Tibial nerve (tissue), 4 donors: ENCODE measurements at regions not wholly inside any gene's neighbourhood (a gene's known extent, or its start where the extent isn't known, plus 50 kb on each side); places are given as distances from the start of the nearest gene placed in this dataset.

Experiments
- DNase-seq, 2 donors: peaks; one replicate each; pipeline ENCODE4 v3.0.0-alpha.2; 2019; ENCODE audit warnings: low spot score in 2 of 2
- H3K27ac ChIP-seq, 4 donors: fragments of 200-600 bp; sonication (generic) in 3 of 4; one replicate each; pipeline ENCODE4 v1.5.1; 2017 to 2019; ENCODE audit warnings: mild to moderate bottlenecking in 1 of 4
- H3K27me3 ChIP-seq, 2 donors: fragments of 200-600 bp; sonication (generic) in 1 of 2; one replicate each; pipeline versions ENCODE4 v1.5.1 to v1.6.0; 2017 to 2019
- H3K36me3 ChIP-seq, 3 donors: fragments of 200-600 bp; sonication (generic); one replicate each; pipeline ENCODE4 v1.5.1; 2018 to 2019
- H3K4me1 ChIP-seq, 4 donors: fragments of 200-600 bp; sonication (generic) in 3 of 4; one replicate each; pipeline ENCODE4 v1.5.1; 2017 to 2019
- H3K4me3 ChIP-seq, 4 donors: fragments of 200-600 bp; sonication (generic) in 3 of 4; one replicate each; pipeline ENCODE4 v1.5.1; 2017 to 2019; ENCODE audit warnings: mild to moderate bottlenecking in 1 of 4, moderate library complexity in 1 of 4
- H3K9me3 ChIP-seq, 4 donors: fragments of 200-600 bp; sonication (generic) in 3 of 4; one replicate each; pipeline ENCODE4 v1.5.1; 2017 to 2019
- CTCF ChIP-seq, 5 experiments: fragments of 200-600 bp in 3 of 5; fragments of 450-650 bp in 2 of 5; sonication (generic) in 3 of 5; IDR thresholded peaks; one replicate each; pipeline ENCODE4 v1.5.1; 2016 to 2019; ENCODE audit warnings: antibody characterized with exemption in 5 of 5, mild to moderate bottlenecking in 3 of 5, moderate library complexity in 2 of 5
- EP300 ChIP-seq, 2 donors: sonication (generic); formaldehyde crosslinking; IDR thresholded peaks; one replicate each; pipeline ENCODE4 v1.6.1; 2017; ENCODE audit warnings: antibody characterized with exemption in 2 of 2, mild to moderate bottlenecking in 1 of 2
- POLR2A ChIP-seq, 2 donors: fragments of 450-650 bp; IDR thresholded peaks; one replicate each; pipeline ENCODE4 v1.6.1; 2017; ENCODE audit warnings: antibody characterized with exemption in 2 of 2, mild to moderate bottlenecking in 2 of 2, moderate library complexity in 2 of 2
- WGBS, 2 donors: methylation state at CpG; one replicate each; pipeline ENCODE4 v1.1.5; 2018; 5-methylcytosine and 5-hydroxymethylcytosine counted together

- TF ChIP-seq POLR2A (IDR thresholded peaks at IDR 0.05) (no peak), CTCF (IDR thresholded peaks at IDR 0.05) (no peak), EP300 (IDR thresholded peaks at IDR 0.05) (no peak)
- DNase-seq: no peak
- peaks cover 0 to 56% (median 7%) of the 10 kb centered on the region in 4 donors for H3K4me1 ChIP-seq
- 75 to 81% methylated on average over 5 of the region's 5 CpGs for WGBS, 2 donors
- H3K9me3 ChIP-seq: no peaks in the 10 kb centered on the region
- no peaks in the 10 kb centered on the region for H3K36me3 ChIP-seq
- no peak overlapping the region for H3K4me3 ChIP-seq
- no peaks in the 10 kb centered on the region for H3K27me3 ChIP-seq
- H3K27ac ChIP-seq: peak overlapping the region in 1 of 4 donors; percentile 37
Measured at GRCh38 chr3:159796226-159796625, 192.4 kb upstream of the IL12A start.

GRCh38 chr3:159796744-159797143 lies 191.9 kb upstream of the IL12A start:
- no peak overlapping the region for H3K4me3 ChIP-seq
- no peaks in the 10 kb centered on the region for H3K27me3 ChIP-seq
- DNase-seq: no peak
- 31 to 39% methylated on average over 1 of the region's 1 CpG for WGBS, 2 donors
- peaks cover 0 to 56% (median 7%) of the 10 kb centered on the region in 4 donors for H3K4me1 ChIP-seq
- H3K27ac ChIP-seq: peak overlapping the region in 2 of 4 donors; percentile 5 to 37
- no peaks in the 10 kb centered on the region for H3K36me3 ChIP-seq
- no peaks in the 10 kb centered on the region for H3K9me3 ChIP-seq
- no peak for TF ChIP-seq CTCF (IDR thresholded peaks at IDR 0.05)
- no peak for TF ChIP-seq POLR2A (IDR thresholded peaks at IDR 0.05)
- TF ChIP-seq EP300 (IDR thresholded peaks at IDR 0.05): no peak

GRCh38 chr3:159797771-159798170 lies 190.9 kb upstream of the IL12A start:
- no peak for DNase-seq
- Histone ChIP-seq H3K27me3 (no peaks in the 10 kb centered on the region), H3K4me1 (peaks cover 0 to 60% (median 9%) of the 10 kb centered on the region in 4 donors), H3K27ac (peak overlapping the region in 2 of 4 donors; percentile 5 to 37), H3K9me3 (no peaks in the 10 kb centered on the region), H3K36me3 (no peaks in the 10 kb centered on the region), H3K4me3 (no peak overlapping the region)
- TF ChIP-seq CTCF (IDR thresholded peaks at IDR 0.05): no peak
- TF ChIP-seq POLR2A (IDR thresholded peaks at IDR 0.05): no peak
- no peak for TF ChIP-seq EP300 (IDR thresholded peaks at IDR 0.05)

GRCh38 chr3:159798951-159799350 lies 189.7 kb upstream of the IL12A start:
- TF ChIP-seq POLR2A (IDR thresholded peaks at IDR 0.05) (no peak), EP300 (IDR thresholded peaks at IDR 0.05) (no peak), CTCF (IDR thresholded peaks at IDR 0.05) (no peak)

GRCh38 chr3:159800434-159801155 lies 188.0 kb upstream of the IL12A start:
- Histone ChIP-seq H3K27ac (no peak overlapping the region), H3K9me3 (no peaks in the 10 kb centered on the region), H3K4me1 (peaks cover 0 to 58% (median 12%) of the 10 kb centered on the region in 4 donors), H3K4me3 (no peak overlapping the region), H3K27me3 (no peaks in the 10 kb centered on the region), H3K36me3 (no peaks in the 10 kb centered on the region)
- no peak for DNase-seq
- WGBS, 2 donors: 71 to 81% methylated on average over 6 of the region's 6 CpGs
- TF ChIP-seq CTCF (IDR thresholded peaks at IDR 0.05) (no peak), EP300 (IDR thresholded peaks at IDR 0.05) (no peak), POLR2A (IDR thresholded peaks at IDR 0.05) (no peak)

More at GRCh38 chr3:159798951-159799350, 189.7 kb upstream of the IL12A start:
- 45 to 47% methylated on average over 2 of the region's 2 CpGs for WGBS, 2 donors
- peaks cover 0 to 59% (median 9%) of the 10 kb centered on the region in 4 donors for H3K4me1 ChIP-seq
- peak overlapping the region in 1 of 4 donors; percentile 40 for H3K27ac ChIP-seq
- DNase-seq: no peak
- H3K4me3 ChIP-seq: no peak overlapping the region
- no peaks in the 10 kb centered on the region for H3K9me3 ChIP-seq
- H3K27me3 ChIP-seq: no peaks in the 10 kb centered on the region
- H3K36me3 ChIP-seq: no peaks in the 10 kb centered on the region
